ENCODE measurements at regions not wholly inside any gene's neighbourhood (a gene's known extent, or its start where the extent isn't known, plus 50 kb on each side); places are given as distances from the start of the nearest gene placed in this dataset.

GRCh38 chr9:13990331-13990730 lies 323.6 kb downstream of the NFIB start:
- DNase-seq (ENCODE audit: low spot score), result no peak

GRCh38 chr9:13988944-13989343 lies 325.0 kb downstream of the NFIB start:
- no peak for DNase-seq (ENCODE audit: low spot score)

- no peak for DNase-seq (ENCODE audit: low spot score)
Observed at GRCh38 chr9:13983607-13984006, 330.3 kb downstream of the NFIB start.

GRCh38 chr9:13979941-13980318 lies 334.0 kb downstream of the NFIB start:
- no peak for DNase-seq (ENCODE audit: low spot score)

GRCh38 chr9:13975611-13976290 lies 338.2 kb downstream of the NFIB start:
- no peak for DNase-seq (ENCODE audit: low spot score)

- DNase-seq (ENCODE audit: low spot score), result no peak
Observed at GRCh38 chr9:13974891-13975290, 339.1 kb downstream of the NFIB start.

- DNase-seq (ENCODE audit: low spot score), result no peak
Observed at GRCh38 chr9:13971966-13972655, 341.8 kb downstream of the NFIB start.

- no peak for DNase-seq (ENCODE audit: low spot score)
Observed at GRCh38 chr9:13971415-13971814, 342.5 kb downstream of the NFIB start.

- DNase-seq (ENCODE audit: low spot score), result no peak
Observed at GRCh38 chr9:13970426-13970825, 343.5 kb downstream of the NFIB start.

GRCh38 chr9:13970018-13970417 lies 343.9 kb downstream of the NFIB start:
- no peak for DNase-seq (ENCODE audit: low spot score)

GRCh38 chr9:13967438-13967837 lies 346.5 kb downstream of the NFIB start:
- DNase-seq (ENCODE audit: low spot score), result no peak

- no peak for DNase-seq (ENCODE audit: low spot score)
Observed at GRCh38 chr9:13967011-13967410, 346.9 kb downstream of the NFIB start.

GRCh38 chr9:13963005-13963653 lies 350.8 kb downstream of the NFIB start:
- DNase-seq (ENCODE audit: low spot score), result no peak

GRCh38 chr9:13962006-13962405 lies 351.9 kb downstream of the NFIB start:
- DNase-seq (ENCODE audit: low spot score), result peak; percentile 71

GRCh38 chr9:13960011-13960765 lies 353.8 kb downstream of the NFIB start:
- no peak for DNase-seq (ENCODE audit: low spot score)

- no peak for DNase-seq (ENCODE audit: low spot score)
Observed at GRCh38 chr9:13958672-13959071, 355.3 kb downstream of the NFIB start.

GRCh38 chr9:13957089-13957488 lies 356.9 kb downstream of the NFIB start:
- DNase-seq (ENCODE audit: low spot score), result no peak

- no peak for DNase-seq (ENCODE audit: low spot score)
Observed at GRCh38 chr9:13956107-13956506, 357.8 kb downstream of the NFIB start.

GRCh38 chr9:13952906-13953305 lies 361.0 kb downstream of the NFIB start:
- DNase-seq (ENCODE audit: low spot score), result no peak

- DNase-seq (ENCODE audit: low spot score), result no peak
Observed at GRCh38 chr9:13948037-13948436, 365.9 kb downstream of the NFIB start.

GRCh38 chr9:13943176-13943575 lies 370.8 kb downstream of the NFIB start:
- no peak for DNase-seq (ENCODE audit: low spot score)

GRCh38 chr9:13942695-13943094 lies 371.2 kb downstream of the NFIB start:
- DNase-seq (ENCODE audit: low spot score), result no peak

GRCh38 chr9:13942201-13942600 lies 371.7 kb downstream of the NFIB start:
- no peak for DNase-seq (ENCODE audit: low spot score)

All from left forelimb (tissue), 1 donor.